Smooth muscle cell (in vitro differentiated cells): ENCODE measurements at regions not wholly inside any gene's neighbourhood (a gene's known extent, or its start where the extent isn't known, plus 50 kb on each side); places are given as distances from the start of the nearest gene placed in this dataset.

ENCODE experiments used
- DNase-seq: peaks from one replicate; lab custom pipeline; 2025; ENCODE audit not compliant: unreplicated experiment; lab: John Stamatoyannopoulos, UW
- H2AFZ ChIP-seq: fragments of 200-600 bp; sonication (generic); 2 replicates; pipeline ENCODE4 v1.6.0; 2016; ENCODE audit warnings: antibody characterized with exemption, low read depth, mild to moderate bottlenecking
- H3F3A ChIP-seq: fragments of 200-600 bp; sonication (generic); 2 replicates; pipeline ENCODE4 v1.6.0; 2017; ENCODE audit warnings: antibody characterized with exemption, low read depth
- H3K27ac ChIP-seq: fragments of 200-600 bp; sonication (generic); 2 replicates; pipeline ENCODE4 v1.5.1; 2016; ENCODE audit warnings: low read depth, mild to moderate bottlenecking
- H3K27me3 ChIP-seq: fragments of 200-600 bp; sonication (generic); 2 replicates; pipeline ENCODE4 v1.6.1; 2016; ENCODE audit warnings: low read depth, mild to moderate bottlenecking
- H3K36me3 ChIP-seq: fragments of 200-600 bp; sonication (generic); 2 replicates; pipeline ENCODE4 v1.5.1; 2016; ENCODE audit warnings: low read depth
- H3K4me1 ChIP-seq: fragments of 200-600 bp; sonication (generic); 2 replicates; pipeline ENCODE4 v1.5.1; 2016; ENCODE audit warnings: low read depth
- H3K4me2 ChIP-seq: fragments of 200-600 bp; sonication (generic); 2 replicates; pipeline ENCODE4 v1.6.0; 2016; ENCODE audit warnings: mild to moderate bottlenecking
- H3K4me3 ChIP-seq: fragments of 200-600 bp; sonication (generic); 2 replicates; pipeline ENCODE4 v1.5.1; 2016; ENCODE audit warnings: mild to moderate bottlenecking
- H3K79me2 ChIP-seq: fragments of 200-600 bp; sonication (generic); 2 replicates; pipeline ENCODE4 v1.6.0; 2016; ENCODE audit warnings: low read depth, mild to moderate bottlenecking
- H3K9ac ChIP-seq: fragments of 200-600 bp; sonication (generic); 2 replicates; pipeline ENCODE4 v1.6.0; 2016; ENCODE audit warnings: low read depth
- H3K9me3 ChIP-seq: fragments of 200-600 bp; sonication (generic); replicated peaks from 2 replicates; pipeline ENCODE4 v1.5.1; 2016; ENCODE audit warnings: low read depth
- H4K20me1 ChIP-seq: fragments of 200-600 bp; sonication (generic); 2 replicates; pipeline ENCODE4 v1.6.0; 2016; ENCODE audit warnings: low read depth
- WGBS: methylation state at CpG from one replicate; pipeline ENCODE4 v1.1.7; 2016; ENCODE audit warnings: low lambda C conversion rate; 5-methylcytosine and 5-hydroxymethylcytosine counted together
- TF ChIP-seq, protein P1 (sequence below): fragments of 200-600 bp; sonication (generic); IDR thresholded peaks from 2 replicates; pipeline ENCODE4 v1.5.1; 2017; ENCODE audit warnings: borderline replicate concordance, mild to moderate bottlenecking, antibody characterized with exemption; ENCODE audit not compliant: insufficient read depth, poor library complexity, severe bottlenecking

DNA sequence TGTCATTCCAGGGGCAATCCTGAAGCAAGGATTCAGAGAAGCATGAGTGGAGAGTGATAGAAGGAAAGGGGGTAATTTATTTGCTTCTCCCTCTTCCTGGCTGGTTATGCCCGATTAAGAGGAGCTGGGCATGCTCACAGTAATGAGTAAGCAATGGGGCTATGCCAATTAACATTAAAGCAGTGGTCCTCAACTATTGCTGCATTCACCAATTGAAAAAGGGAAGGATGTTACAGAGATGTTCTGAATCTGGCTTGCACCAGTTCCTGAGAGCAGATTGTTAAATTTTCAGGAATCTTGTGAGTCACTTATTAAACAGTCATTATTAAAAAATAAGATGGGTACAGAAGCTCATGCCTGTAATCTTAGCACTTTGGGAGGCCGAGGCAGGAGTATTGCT lies 85.9 kb upstream of the ZBTB20 start:
- H3K4me1 ChIP-seq, result no peaks in the 10 kb centered on the region
- no peaks in the 10 kb centered on the region for H3F3A ChIP-seq
- H2AFZ ChIP-seq, result no peak overlapping the region
- H3K27ac ChIP-seq, result no peak overlapping the region
- 98% methylated on average over 2 of the region's 2 CpGs for WGBS
- no peak for DNase-seq
- no peaks in the 10 kb centered on the region for H3K9me3 ChIP-seq
- H3K79me2 ChIP-seq, result no peaks in the 10 kb centered on the region
- H3K27me3 ChIP-seq, result no peaks in the 10 kb centered on the region
- TF ChIP-seq, protein P1, sequence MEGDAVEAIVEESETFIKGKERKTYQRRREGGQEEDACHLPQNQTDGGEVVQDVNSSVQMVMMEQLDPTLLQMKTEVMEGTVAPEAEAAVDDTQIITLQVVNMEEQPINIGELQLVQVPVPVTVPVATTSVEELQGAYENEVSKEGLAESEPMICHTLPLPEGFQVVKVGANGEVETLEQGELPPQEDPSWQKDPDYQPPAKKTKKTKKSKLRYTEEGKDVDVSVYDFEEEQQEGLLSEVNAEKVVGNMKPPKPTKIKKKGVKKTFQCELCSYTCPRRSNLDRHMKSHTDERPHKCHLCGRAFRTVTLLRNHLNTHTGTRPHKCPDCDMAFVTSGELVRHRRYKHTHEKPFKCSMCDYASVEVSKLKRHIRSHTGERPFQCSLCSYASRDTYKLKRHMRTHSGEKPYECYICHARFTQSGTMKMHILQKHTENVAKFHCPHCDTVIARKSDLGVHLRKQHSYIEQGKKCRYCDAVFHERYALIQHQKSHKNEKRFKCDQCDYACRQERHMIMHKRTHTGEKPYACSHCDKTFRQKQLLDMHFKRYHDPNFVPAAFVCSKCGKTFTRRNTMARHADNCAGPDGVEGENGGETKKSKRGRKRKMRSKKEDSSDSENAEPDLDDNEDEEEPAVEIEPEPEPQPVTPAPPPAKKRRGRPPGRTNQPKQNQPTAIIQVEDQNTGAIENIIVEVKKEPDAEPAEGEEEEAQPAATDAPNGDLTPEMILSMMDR, result no peak
- no peak overlapping the region for H3K4me2 ChIP-seq
- no peak overlapping the region for H3K4me3 ChIP-seq
- no peaks in the 10 kb centered on the region for H4K20me1 ChIP-seq
- H3K36me3 ChIP-seq, result no peaks in the 10 kb centered on the region
- no peak overlapping the region for H3K9ac ChIP-seq

DNA sequence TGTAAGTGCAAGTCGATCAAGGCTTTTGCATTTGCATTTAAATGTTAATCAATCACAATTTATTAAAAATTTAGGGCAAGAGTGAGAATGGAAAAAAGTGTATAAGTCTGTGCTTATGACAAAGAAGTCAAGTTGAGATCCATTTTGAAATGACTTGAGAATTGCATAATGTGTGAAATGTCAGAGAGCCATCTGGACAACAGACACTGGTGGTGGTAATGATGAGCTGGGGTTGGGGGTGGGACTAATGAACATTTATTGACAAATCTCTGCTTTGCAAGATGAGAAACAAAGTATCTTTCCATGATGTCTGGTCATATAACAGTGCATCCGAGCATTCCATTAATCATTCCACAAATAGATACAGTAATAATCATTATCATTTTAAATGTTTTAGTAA lies 89.4 kb upstream of the ZBTB20 start:
- Histone ChIP-seq H3K4me1 (no peaks in the 10 kb centered on the region), H3K79me2 (no peaks in the 10 kb centered on the region), H3K4me2 (no peak overlapping the region), H3K27ac (no peak overlapping the region), H3F3A (no peaks in the 10 kb centered on the region), H3K36me3 (no peaks in the 10 kb centered on the region), H3K4me3 (no peak overlapping the region), H3K9ac (no peak overlapping the region), H3K27me3 (no peaks in the 10 kb centered on the region), H2AFZ (no peak overlapping the region), H3K9me3 (no peaks in the 10 kb centered on the region), H4K20me1 (no peaks in the 10 kb centered on the region)
- WGBS, result 86% methylated on average over 2 of the region's 2 CpGs
- TF ChIP-seq, protein P1, result no peak
- DNase-seq, result no peak

DNA sequence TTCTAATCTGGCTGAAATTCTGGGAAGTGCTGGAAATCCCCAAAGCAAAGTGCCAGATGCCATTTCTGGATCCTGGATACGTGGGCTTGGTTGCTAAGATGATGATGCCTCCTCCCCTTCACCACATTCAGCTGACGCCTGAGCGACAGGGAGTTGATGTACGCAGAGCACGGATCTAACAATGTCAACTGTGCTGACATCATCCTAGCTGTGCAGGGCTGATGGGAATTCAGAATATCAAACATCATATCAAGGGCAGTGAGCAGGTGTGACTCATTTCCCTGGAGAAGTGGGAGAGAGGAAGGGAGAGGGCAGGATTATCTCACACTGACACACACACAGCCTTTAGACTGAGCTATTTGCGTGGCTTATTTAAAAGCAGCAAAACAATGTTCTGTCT lies 92.6 kb upstream of the ZBTB20 start:
- no peaks in the 10 kb centered on the region for H3K79me2 ChIP-seq
- no peaks in the 10 kb centered on the region for H4K20me1 ChIP-seq
- H3F3A ChIP-seq, result no peaks in the 10 kb centered on the region
- WGBS, result 13% methylated on average over 6 of the region's 6 CpGs
- H3K27ac ChIP-seq, result peak overlapping the region; percentile 87
- H3K4me3 ChIP-seq, result no peak overlapping the region
- H3K36me3 ChIP-seq, result no peaks in the 10 kb centered on the region
- H3K4me2 ChIP-seq, result peak overlapping the region; percentile 32
- no peaks in the 10 kb centered on the region for H3K4me1 ChIP-seq
- H3K9me3 ChIP-seq, result no peaks in the 10 kb centered on the region
- TF ChIP-seq, protein P1, result no peak
- peak overlapping the region; percentile 50 for H3K9ac ChIP-seq
- no peaks in the 10 kb centered on the region for H3K27me3 ChIP-seq
- DNase-seq, result peak; percentile 2
- no peak overlapping the region for H2AFZ ChIP-seq

DNA sequence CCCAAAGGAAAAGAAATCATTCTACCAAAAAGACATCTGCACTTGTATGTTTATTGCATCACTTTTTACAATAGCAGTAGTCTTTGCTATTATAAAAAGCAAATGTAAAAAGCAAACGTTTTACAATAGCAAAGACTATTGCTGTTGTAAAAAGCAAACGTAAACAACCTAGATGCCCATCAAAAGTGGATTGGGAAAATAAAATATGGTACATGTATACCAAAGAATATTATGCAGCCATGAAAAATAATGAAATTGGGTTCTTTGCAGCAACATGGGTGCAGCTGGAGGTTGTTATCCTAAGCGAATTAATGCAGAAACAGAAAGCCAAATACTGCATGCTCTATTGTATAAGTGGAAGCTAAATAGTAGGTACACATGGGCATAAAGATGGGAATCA lies 97.3 kb upstream of the ZBTB20 start:
- H3K4me2 ChIP-seq, result no peak overlapping the region
- no peak overlapping the region for H2AFZ ChIP-seq
- WGBS, result 88% methylated on average over 3 of the region's 3 CpGs
- H3K4me1 ChIP-seq, result no peaks in the 10 kb centered on the region
- H3F3A ChIP-seq, result peaks cover 4% of the 10 kb centered on the region
- H3K9me3 ChIP-seq, result no peaks in the 10 kb centered on the region
- no peaks in the 10 kb centered on the region for H4K20me1 ChIP-seq
- no peak for DNase-seq
- H3K79me2 ChIP-seq, result no peaks in the 10 kb centered on the region
- TF ChIP-seq, protein P1, result no peak
- no peaks in the 10 kb centered on the region for H3K36me3 ChIP-seq
- no peaks in the 10 kb centered on the region for H3K27me3 ChIP-seq
- H3K4me3 ChIP-seq, result no peak overlapping the region
- H3K9ac ChIP-seq, result no peak overlapping the region
- H3K27ac ChIP-seq, result no peak overlapping the region
